ENCODE measurements at regions not wholly inside any gene's neighbourhood (a gene's known extent, or its start where the extent isn't known, plus 50 kb on each side); places are given as distances from the start of the nearest gene placed in this dataset.
"Not testable (repeated sequence)": the region's sequence is repeated elsewhere in the genome, so short reads cannot be mapped to it uniquely, and the experiment has no call there.

DNA sequence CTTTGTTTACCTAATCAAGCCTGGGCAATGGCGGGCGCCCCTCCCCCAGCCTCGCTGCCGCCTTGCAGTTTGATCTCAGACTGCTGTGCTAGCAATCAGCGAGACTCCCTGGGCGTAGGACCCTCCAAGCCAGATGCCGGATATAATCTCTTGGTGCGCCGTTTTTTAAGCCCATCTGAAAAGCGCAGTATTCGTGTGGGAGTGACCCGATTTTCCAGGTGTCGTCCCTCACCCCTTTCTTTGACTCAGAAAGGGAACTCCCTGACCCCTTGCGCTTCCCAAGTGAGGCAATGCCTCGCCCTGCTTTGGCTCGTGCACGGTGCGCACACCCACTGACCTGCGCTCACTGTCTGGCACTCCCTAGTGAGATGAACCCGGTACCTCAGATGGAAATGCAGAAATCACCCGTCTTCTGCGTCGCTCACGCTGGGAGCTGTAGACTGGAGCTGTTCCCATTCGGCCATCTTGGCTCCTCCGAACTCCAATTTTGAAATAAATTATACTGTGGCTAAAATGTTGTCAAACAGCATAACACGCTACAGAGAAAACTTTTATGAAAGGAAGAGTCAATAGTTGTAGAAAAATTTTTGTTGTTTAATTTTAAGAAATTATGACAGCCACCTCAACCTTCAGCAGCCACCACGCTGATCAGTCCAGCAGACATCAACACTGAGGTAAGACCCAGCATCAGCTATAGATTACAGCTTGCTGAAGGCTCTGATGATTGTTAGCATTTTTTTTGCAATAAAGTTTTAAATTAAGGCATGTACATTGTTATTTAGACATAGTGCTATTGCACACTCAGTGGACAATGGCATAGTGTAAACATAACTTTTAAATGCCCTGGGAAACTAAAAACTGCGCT, 384.7 kb upstream of the DEPDC1 start:
- not testable (repeated sequence) for DNase-seq

DNA sequence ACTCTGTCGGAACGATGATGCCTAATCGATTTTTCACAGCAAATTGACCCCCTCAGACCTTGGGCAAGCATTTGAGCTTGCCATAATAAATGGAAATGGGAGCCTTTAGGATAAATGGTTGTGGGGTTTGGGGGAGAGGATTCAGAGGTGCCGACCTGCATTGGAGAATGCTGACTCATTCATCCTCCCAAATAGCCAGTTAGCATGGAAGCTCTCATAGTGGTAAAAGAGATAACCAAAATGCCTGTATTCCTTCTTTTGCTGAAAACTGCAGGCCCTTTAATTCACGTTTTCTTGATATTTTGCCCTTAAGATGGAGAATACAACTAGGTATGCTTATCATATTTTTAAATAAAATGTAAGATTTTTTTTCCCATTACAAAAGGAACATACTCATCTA, 392.6 kb upstream of the DEPDC1 start:
- no peak for DNase-seq

DNA sequence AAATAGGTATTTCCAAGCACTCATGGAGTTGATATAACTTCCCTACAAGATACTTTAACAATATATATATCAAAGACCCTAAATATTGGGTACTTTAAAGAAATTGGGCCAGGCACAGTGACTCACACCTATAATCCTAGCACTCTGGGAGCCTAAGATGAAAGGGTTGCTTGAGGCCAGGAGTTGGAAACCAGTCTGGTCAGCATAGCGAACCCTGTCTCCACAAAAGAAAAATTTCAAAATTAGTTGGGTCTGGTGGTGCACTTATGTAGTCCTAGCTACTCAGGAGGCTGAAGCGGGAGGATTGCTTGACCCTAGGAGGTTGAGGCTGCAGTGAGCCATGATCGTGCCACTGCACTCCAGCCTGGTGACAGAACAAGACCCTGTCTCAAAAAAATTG, 393.9 kb upstream of the DEPDC1 start:
- no peak for DNase-seq

DNA sequence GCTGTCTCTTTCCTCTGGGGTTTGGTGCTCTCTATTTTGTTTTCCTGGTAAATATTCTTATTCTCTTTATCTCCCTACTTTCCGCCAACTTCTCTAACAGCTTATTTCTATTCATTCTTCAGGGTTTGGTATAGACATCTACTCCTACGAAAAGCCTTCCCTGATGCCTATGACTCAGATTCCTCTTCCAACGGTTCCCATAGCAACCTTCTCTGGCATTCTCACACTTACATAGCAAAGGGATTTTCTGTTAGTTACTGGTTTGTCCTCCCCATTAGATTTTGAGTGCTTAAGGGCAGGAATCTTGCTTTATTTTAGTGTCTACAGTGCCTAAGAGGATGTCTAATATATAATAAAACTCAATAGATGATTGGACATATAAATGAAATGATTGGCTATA, 407.6 kb upstream of the DEPDC1 start:
- no peak for DNase-seq

DNA sequence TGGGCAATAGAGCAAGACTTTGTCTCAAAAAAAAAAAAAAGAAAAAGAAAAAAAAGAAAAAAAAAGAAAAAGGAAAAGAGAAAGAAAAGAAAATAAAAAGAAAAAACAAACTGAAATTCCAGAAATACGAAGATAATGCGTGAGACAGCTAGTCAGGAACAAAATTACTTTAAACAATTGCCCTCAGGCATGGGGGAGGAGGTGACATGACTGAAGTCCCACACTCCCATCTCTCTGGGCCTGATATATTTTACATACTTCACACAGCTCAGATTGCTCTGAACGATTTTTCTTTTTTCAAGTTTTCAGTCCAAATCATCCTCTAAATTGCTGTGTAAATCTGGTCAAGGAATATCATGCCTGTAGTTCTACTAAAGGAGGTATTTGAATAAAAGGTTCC, 409.5 kb upstream of the DEPDC1 start:
- DNase-seq: no peak

DNA sequence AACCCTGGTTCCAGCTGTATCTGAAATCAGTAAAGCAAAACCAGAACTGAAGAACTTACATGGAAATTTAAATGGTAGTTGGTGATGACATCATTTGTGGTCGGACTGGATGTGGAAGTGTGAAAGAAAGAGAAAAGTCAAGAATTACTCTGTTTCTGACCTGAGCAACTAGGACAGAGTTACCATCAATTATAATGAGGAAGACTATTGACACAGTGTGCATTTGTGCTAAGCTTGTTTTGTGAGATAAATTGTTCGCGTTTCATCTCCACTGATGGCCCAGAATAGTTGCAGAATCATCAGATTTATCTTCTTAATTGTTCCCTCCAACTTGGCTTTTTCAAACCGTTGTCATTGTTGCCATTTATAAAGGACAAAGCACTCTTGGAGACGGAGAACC, 410.6 kb upstream of the DEPDC1 start:
- no peak for DNase-seq

DNA sequence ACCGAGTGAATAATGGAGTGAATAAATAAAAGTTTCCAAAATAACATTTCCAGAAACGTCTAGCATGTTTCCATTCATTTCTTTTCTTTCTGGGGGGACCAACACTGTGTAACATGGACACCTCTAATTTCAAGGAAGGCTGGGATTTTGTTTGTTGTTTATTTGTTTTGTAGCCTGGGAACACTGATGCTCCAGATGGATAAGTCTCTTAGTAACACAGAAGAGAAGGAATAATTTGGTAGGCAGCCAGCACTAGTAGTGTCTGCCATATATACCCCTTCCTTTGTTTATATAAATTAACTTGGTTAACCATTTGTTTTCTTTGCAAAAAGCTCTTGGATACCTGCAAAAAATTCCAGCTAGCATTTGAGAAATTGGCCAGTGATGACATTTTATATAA, 411.4 kb upstream of the DEPDC1 start:
- DNase-seq: no peak

DNA sequence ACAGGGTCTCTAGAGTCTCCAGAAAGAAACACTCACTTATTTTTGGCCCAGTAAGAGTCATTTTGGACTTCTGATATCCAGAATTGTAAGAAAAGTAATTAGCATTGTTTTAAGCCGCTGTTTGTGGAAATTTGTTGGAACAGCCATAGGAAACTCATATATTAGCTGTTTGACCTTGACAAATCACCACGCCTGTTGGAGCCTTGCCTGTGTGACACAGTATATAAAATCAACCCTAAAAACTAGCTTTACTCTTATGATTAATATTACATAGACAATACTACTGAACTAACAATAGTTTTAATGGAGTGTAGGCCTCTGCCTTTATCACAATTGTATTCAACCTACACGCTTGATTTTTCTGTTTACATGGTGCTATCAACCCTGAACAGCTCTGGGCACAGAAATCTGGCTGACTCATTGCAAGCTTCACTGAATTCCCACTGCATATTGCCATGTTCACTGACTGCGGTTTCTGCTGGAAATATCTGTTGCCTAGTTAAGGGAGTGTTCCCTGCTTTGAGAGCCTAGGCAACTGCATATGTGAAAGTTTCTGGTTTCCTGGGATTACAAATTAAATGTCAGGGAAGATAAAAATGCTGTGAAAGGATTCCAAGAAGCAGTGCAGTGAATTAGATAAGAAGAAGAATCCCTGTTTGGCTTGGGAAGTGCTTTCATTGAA, 419.5 kb upstream of the DEPDC1 start:
- peak; percentile 29 for DNase-seq

DNA sequence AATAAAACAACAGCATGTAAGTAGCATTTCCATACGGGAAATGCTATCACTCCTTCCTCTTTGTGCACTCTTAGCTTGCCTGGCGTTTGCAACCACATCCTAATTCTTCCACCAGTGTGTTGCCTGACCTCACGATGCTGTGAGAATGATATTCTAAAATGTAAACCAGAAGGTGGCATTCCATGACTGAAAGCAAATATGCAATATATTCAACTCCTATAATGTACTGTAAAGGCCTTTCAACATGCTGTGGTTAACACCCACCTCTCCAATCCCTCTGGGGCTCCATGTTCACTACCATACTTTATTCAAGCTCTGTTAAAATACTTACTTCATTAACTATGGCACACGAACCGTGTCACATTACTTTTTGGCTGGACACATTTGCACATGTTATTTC, 420.6 kb upstream of the DEPDC1 start:
- DNase-seq: no peak

DNA sequence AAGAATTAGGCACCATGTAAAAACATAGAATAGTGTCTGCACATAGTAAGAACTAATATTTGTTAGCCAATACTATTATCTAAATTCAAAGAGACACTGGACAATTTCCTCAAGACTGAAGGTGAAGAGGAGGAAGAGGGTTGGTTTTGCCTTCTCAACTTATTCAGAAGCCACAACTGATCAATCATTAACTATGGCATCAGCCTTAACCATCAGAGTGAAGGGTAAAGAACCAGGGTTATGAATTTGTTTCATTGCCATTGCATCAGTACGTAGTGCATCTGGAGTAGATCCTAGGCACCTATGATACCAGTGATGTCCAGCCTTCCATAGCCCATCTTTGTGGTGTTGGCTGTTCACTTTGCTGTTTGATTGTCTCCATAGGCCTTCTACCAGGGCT, 421.7 kb upstream of the DEPDC1 start:
- DNase-seq: no peak

DNA sequence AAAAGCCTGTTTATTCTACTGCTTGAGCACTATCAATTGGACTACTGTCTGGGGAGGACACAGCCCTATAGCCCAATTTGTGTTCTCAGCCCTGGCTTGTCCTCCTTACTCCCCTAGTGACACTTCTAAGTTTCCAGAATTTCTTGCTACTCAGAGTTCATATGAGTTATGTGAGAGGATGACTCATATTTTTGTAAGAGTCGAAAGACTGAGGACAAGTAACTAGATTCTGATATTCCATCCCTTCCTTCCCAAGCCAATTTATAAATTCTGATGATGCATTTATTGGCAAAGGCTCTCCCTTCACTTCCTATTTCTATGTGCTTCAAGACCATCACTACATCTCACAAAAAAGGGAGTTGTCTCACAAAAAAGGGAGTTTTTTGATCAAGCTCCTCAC, 422.2 kb upstream of the DEPDC1 start:
- DNase-seq: no peak

DNA sequence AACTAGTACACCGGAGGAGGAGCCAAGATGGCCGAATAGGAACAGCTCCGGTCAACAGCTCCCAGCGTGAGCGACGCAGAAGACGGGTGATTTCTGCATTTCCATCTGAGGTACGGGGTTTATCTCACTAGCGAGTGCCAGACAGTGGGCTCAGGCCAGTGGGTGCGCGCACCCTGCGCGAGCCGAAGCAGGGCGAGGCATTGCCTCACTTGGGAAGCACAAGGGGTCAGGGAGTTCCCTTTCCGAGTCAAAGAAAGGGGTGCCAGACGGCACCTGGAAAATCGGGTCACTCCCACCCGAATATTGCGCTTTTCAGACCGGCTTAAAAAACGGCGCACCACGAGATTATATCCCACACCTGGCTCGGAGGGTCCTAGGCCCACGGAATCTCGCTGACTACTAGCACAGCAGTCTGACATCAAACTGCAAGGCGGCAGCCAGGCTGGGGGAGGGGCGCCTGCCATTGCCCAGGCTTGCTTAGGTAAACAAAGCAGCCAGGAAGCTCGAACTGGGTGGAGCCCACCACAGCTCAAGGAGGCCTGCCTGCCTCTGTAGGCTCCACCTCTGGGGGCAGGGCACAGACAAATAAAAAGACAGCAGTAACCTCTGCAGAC, 426.7 kb upstream of the DEPDC1 start:
- DNase-seq: not testable (repeated sequence)

DNA sequence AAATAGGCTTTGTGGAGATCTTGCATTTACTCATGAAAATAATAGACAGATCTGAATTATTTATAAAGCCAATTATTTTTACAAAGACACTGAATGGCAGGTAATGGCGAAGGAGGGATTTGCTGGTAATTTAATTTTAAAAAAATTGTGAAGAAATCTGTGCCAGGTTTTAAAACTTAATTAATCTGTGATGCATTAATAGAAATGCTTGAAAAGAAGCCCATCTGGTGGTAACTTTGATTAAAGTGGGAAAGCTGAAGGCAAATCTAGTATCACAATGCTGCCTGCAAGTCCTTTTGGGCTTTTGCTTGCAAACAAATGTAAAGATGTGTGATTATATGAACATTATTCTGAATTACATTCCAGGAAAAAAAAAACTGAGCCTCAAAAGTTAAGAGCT, 433.2 kb upstream of the DEPDC1 start:
- no peak for DNase-seq

DNA sequence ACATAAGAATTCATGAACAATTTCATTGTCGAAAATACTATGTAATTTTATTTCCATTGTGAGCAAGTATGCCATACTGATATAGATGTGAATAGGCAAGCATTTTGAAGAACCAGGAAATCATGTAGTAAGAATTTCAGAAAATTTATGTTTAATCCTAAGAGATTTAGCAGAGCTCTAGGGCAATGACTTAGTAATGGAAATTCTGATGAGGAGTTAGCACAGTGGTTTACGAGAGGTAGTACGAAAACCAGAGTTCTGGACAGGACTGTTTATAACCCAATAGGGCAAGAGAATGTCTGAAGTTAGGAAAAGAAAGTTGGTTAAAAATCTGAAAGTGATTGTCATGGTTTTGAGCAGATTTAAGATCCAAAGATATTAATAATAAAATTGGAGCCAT, 439.6 kb upstream of the DEPDC1 start:
- no peak for DNase-seq

DNA sequence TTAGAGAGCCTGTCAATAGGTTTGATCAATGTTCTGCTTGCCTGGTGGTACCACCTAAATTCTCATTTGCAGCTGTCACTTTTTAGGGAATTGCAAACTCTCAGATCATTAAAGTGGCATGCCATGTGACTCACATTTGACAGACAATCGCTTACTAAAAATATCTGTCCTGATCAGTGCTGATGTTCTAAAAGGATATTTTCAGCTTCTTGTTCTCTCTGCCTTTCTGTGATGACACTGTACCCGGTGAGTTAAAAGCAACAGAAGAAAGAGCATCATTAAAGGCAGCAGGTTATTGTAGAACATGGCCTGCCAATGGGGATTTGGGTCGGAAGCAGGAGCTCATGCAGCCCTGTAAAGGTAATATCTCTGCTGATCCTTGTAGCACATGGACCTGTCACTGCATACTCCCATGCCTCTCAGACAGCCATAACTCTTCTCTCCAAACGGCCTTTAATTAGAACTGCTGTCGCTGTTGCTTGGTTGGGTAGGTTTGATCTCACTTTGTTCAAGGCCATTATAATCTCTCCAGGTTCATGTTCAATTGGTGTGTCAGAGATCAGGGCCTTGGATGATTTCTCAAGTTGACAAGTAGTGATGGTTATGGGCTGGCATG, 441.3 kb upstream of the DEPDC1 start:
- DNase-seq: no peak

DNA sequence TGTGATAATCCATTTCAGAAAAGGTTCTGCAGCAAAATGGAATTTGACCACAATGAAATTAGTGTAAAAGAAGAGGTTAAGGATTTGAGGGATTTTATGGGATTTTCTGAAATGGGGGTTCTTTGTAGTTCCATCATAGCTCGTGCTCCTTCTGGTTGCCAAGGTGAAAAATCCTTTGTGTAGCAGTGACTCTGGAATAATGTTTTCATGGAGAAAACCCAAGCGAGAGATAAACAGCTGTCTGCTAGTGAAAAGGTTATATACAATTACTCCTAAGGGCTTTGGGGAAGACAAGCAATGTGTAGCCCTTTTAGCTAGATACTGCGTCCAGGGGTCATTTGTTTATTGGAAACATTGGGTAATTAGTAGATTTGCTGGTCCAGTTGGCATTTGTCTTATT, 453.2 kb upstream of the DEPDC1 start:
- no peak for DNase-seq

DNA sequence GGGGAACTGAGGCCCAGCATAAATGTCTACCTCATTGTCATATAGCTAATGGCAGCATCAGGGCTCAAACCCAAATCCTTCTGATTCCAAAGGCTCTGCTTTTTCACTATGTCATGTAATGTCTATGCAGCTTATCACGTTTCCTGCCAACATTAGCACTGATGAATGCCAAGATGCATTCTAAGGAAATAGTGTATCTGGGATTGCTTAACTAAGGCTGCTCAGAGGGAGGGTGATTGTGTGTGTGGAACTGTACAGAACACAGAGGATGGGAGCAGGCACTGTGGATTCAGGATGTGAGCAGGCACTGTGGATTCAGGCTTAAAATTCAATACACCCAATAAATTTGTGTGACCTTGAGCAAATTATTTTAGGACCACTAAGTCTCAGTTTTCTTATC, 456.4 kb upstream of the DEPDC1 start:
- no peak for DNase-seq

DNA sequence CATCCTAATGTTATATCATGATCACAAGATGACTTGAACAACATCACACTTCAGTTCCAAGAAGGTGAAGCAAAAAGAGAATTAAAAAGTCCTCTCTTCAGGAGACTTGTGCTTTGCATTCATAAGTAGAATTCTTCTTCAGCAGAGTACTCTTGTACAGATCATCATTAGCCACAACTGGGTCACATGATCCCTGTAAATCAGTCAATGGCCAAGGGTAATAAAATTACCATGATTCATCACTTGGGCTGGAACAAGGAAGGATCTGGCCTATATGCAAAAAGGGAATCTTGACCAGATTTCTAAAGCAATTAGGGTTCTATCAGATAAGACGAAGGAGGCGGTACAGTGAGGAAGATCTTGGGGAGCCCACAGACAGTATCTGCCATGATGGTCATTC, 458.0 kb upstream of the DEPDC1 start:
- peak; percentile 47 for DNase-seq

DNA sequence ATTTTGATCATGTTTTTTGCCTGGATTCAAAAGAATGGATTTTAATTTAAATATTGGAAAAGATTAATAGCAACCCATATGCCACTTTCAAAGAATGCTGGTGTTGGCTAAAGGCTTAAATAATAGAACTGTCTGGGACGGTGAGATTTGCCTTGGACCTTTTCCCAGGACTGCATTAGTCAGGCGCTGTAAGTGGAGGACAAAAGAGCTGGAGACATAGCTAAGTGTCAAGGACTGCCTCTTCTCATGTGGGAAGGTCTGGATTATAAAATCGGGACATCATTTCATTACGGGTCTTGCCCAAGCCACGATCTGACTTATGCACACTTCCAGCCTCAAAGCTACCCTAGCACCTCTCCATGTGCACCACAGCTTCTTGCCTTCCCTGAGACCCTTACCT, 458.5 kb upstream of the DEPDC1 start:
- DNase-seq: no peak

DNA sequence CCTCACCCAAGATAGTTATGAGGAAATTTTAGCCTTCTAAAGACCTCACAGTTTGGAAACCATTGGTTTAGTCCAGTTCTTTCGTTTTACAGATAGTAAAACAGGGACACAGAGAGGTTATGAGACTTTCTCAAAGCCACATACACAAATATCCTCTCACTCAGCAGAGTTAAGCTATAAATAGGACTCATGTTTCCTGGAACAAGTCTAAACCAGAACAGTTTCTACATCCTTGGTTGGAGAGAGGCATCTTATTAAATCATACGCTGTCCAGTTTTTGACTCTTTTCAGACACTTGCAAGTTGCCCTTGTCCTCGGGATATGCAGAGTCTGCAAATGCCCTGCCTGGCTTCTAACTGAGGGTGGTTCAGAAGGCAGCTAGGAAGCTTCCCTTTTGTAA, 462.1 kb upstream of the DEPDC1 start:
- DNase-seq: no peak

DNA sequence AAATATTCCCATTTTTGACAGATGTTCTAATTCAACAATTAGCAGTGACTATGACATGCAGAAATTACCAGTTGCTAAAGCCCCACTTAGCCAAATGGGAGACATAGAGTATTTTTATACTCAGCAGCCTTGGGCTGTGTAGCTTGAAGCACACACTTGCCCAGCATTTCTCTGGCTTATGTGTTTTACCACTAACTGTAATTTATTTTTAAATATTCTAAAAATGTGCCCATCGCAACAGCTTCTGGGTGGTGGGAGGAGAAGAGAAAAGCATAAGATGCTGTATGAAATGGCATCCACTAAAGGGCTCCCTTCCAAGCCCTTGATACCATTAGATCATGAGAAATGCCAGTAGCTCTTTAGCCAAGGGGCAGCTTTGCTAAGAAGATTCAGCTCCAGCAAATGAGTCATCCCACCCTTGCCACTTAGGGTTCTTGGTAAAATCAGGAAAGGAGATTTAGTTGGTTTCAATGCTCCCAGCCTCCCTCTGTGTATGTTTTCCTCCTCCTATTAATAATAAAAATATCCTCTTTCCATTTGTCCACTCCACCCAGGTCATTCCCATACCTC, 462.7 kb upstream of the DEPDC1 start:
- no peak for DNase-seq

DNA sequence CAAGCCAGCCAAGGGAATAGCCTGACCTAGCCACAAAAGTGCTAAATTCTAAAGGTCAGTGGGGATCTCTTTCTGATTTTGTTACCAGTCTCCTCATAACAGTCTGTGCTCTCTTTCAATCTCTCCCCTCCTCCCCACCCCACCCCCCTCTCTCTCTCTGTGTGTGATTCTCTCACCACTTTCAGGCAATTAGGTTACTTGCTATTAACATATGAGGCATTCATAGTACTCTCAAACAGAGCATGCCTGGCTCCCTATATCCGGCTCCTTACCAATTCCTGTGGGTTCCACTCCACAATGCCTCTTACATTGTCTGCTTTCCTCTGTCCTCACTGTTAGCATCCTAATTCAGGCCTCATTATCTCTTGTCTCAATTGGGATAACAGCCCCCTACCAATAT, 464.3 kb upstream of the DEPDC1 start:
- DNase-seq: no peak

DNA sequence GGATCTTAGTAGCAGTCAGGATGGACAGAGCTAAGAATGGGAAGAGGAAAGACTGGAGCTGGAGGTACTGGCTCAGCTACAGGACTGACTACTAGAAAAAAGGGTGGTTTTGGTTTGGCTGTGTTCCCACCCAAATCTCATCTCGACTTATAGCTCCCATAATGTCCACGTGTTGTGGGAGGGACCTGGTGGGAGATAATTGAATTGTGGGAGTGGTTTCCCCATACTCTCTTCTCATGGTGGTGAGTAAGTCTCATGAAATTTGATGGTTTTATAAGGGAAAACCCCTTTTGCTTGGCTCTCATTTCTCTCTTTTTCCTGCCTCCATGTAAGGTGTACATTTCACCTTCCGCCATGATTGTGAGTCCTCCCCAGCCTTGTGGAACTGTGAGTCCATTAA, 466.5 kb upstream of the DEPDC1 start:
- DNase-seq: no peak
